ENCODE measurements at regions not wholly inside any gene's neighbourhood (a gene's known extent, or its start where the extent isn't known, plus 50 kb on each side); places are given as distances from the start of the nearest gene placed in this dataset.
"Not testable (repeated sequence)": the region's sequence is repeated elsewhere in the genome, so short reads cannot be mapped to it uniquely, and the experiment has no call there.

DNA sequence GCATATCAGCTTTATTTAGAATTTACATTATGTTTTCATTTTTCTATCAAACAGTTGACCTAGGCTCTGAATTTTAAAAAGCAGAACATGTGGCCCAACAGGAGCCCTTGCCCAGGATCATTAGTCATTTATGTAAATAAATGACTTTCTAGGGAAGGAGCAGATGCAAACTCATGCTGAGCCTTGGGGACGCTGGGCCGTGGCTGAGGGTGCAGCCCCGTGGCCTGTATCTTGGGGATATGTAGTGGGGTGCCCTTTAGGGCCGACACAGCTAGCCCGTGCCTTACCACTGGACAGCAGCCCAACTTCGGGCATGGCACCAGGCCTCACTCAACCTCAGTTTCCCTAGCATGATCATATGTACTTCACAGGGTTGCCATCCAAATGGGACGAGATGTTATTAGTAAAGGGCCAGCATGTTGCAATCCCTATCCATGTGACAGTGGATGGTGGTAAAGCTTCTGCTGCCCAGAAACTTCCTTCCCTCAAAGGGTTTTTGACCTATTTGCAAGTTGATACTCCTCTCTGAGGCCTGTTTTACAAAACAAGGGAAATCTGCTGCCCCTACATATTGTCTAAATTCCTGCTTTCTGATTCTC, 357.9 kb downstream of the ANAPC1 start:
- H2BK120ac ChIP-seq (ENCODE audit: low read depth, low read length); H3K18ac ChIP-seq (ENCODE audit: low read length); H3K4me1 ChIP-seq (ENCODE audit: control insufficient read depth in 2 of 2, insufficient read depth in 1 of 2, low read depth in 1 of 2, low read length in 2 of 2); H2AK5ac ChIP-seq (ENCODE audit: low read depth, low read length); H3K14ac ChIP-seq (ENCODE audit: low read length); H2BK12ac ChIP-seq (ENCODE audit: low read length); H3K27ac ChIP-seq (replicated peaks; ENCODE audit: low read length); H2BK15ac ChIP-seq (ENCODE audit: low read length); H3K23ac ChIP-seq (ENCODE audit: low read depth, low read length, poor library complexity); H3K4ac ChIP-seq (ENCODE audit: low read length); H3K4me3 ChIP-seq (ENCODE audit: low read length in 2 of 2); H3K9me3 ChIP-seq (replicated peaks in 1 of 2; ENCODE audit: control insufficient read depth in 2 of 2, insufficient read depth in 1 of 2, low read depth in 1 of 2, low read length in 2 of 2); H3K36me3 ChIP-seq (replicated peaks in 1 of 2; ENCODE audit: control insufficient read depth in 2 of 2, insufficient read depth in 2 of 2, low read length in 2 of 2); H3K27me3 ChIP-seq (ENCODE audit: control insufficient read depth in 3 of 3, insufficient read depth in 3 of 3, low read depth in 1 of 3, low read length in 3 of 3); H3K4me2 ChIP-seq (ENCODE audit: insufficient read depth, low read length, poor library complexity, severe bottlenecking); H2BK5ac ChIP-seq (ENCODE audit: low read length); H4K91ac ChIP-seq (ENCODE audit: low read depth, low read length, poor library complexity); H3K79me1 ChIP-seq (ENCODE audit: low read depth, low read length); H2AFZ ChIP-seq (ENCODE audit: low read length); DNase-seq (ENCODE audit: low spot score); H4K8ac ChIP-seq (ENCODE audit: low read depth, low read length); H3K9ac ChIP-seq (ENCODE audit: low read depth, low read length, poor library complexity): not testable (repeated sequence)
- WGBS, 2 donors (ENCODE audit: extremely low coverage in 2 of 2, insufficient read length in 2 of 2, insufficient replicate concordance in 1 of 2) = no CpG with 5 or more reads among the region's 7 CpGs

DNA sequence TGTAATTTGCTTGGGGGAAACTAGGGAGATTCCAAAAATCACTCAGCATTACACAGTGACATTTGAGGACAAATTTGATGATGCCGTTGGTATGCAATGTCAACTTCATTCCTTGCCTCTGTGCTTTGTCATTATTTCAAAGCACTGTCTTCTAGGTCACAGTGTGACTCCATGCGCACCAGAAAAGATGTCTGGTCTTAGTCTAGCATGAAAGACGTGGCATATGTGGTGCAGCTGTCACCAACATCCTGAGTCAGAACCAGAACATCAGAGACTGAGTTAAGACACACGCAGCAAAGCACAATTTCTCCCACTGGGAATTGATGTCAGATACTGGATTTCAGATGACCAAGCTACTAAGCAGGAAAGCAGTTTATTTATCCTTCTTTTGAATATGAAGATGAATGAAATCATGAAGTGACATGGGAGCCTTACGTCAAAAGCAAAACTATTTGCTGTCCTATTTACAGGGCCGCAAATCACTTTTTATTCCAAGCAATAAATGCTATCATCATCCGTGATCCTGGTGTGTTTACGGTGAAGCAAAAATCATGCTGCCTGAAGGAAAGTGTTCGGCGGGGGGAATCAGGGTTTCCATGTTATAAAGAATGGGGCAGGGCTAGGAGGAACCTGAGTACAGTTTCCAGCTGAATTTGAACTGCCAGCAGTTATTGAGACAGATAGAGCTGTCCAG, 356.1 kb downstream of the ANAPC1 start:
- H2BK120ac ChIP-seq (ENCODE audit: low read depth, low read length); H3K4me2 ChIP-seq (ENCODE audit: insufficient read depth, low read length, poor library complexity, severe bottlenecking); H3K9me3 ChIP-seq (replicated peaks in 1 of 2; ENCODE audit: control insufficient read depth in 2 of 2, insufficient read depth in 1 of 2, low read depth in 1 of 2, low read length in 2 of 2); H4K91ac ChIP-seq (ENCODE audit: low read depth, low read length, poor library complexity); H3K23ac ChIP-seq (ENCODE audit: low read depth, low read length, poor library complexity); H3K14ac ChIP-seq (ENCODE audit: low read length); H3K18ac ChIP-seq (ENCODE audit: low read length); H3K9ac ChIP-seq (ENCODE audit: low read depth, low read length, poor library complexity); H3K27ac ChIP-seq (replicated peaks; ENCODE audit: low read length); H3K4me3 ChIP-seq (ENCODE audit: low read length in 2 of 2); H3K27me3 ChIP-seq (ENCODE audit: control insufficient read depth in 3 of 3, insufficient read depth in 3 of 3, low read depth in 1 of 3, low read length in 3 of 3); DNase-seq (ENCODE audit: low spot score); H2AFZ ChIP-seq (ENCODE audit: low read length); H2BK12ac ChIP-seq (ENCODE audit: low read length); H2BK5ac ChIP-seq (ENCODE audit: low read length); H4K8ac ChIP-seq (ENCODE audit: low read depth, low read length); H3K79me1 ChIP-seq (ENCODE audit: low read depth, low read length); H3K36me3 ChIP-seq (replicated peaks in 1 of 2; ENCODE audit: control insufficient read depth in 2 of 2, insufficient read depth in 2 of 2, low read length in 2 of 2); H3K4ac ChIP-seq (ENCODE audit: low read length); H3K4me1 ChIP-seq (ENCODE audit: control insufficient read depth in 2 of 2, insufficient read depth in 1 of 2, low read depth in 1 of 2, low read length in 2 of 2); H2AK5ac ChIP-seq (ENCODE audit: low read depth, low read length); H2BK15ac ChIP-seq (ENCODE audit: low read length): not testable (repeated sequence)
- no CpG with 5 or more reads among the region's 10 CpGs for WGBS, 2 donors (ENCODE audit: extremely low coverage in 2 of 2, insufficient read length in 2 of 2, insufficient replicate concordance in 1 of 2)

DNA sequence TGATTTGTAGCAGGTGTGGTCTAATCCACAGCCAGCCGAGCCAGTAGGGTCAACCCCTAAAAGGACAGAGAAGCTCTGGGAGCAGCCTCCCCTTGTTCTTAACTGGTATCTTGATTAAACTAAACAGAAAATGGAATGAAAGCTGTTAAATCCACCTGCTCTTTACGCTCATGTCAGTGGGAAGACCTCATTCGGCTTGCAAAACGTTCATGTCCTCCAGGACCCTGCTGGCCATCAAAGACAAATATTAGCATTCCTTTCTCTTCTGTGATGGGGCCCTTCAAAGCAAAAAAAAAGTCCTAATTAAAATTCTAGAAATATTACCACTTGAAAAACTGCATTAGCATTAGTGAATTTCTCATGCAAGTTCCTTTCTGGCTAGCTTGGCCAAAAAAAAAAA, 355.0 kb downstream of the ANAPC1 start:
- not testable (repeated sequence) for H3K36me3 ChIP-seq (replicated peaks in 1 of 2; ENCODE audit: control insufficient read depth in 2 of 2, insufficient read depth in 2 of 2, low read length in 2 of 2); H4K8ac ChIP-seq (ENCODE audit: low read depth, low read length); H4K91ac ChIP-seq (ENCODE audit: low read depth, low read length, poor library complexity); H3K4me1 ChIP-seq (ENCODE audit: control insufficient read depth in 2 of 2, insufficient read depth in 1 of 2, low read depth in 1 of 2, low read length in 2 of 2); H2BK5ac ChIP-seq (ENCODE audit: low read length); H3K14ac ChIP-seq (ENCODE audit: low read length); H3K18ac ChIP-seq (ENCODE audit: low read length); H3K27me3 ChIP-seq (ENCODE audit: control insufficient read depth in 3 of 3, insufficient read depth in 3 of 3, low read depth in 1 of 3, low read length in 3 of 3); H3K27ac ChIP-seq (replicated peaks; ENCODE audit: low read length); H2AFZ ChIP-seq (ENCODE audit: low read length); H3K79me1 ChIP-seq (ENCODE audit: low read depth, low read length); DNase-seq (ENCODE audit: low spot score); H2BK12ac ChIP-seq (ENCODE audit: low read length); H2BK120ac ChIP-seq (ENCODE audit: low read depth, low read length); H3K9me3 ChIP-seq (replicated peaks in 1 of 2; ENCODE audit: control insufficient read depth in 2 of 2, insufficient read depth in 1 of 2, low read depth in 1 of 2, low read length in 2 of 2); H3K4me3 ChIP-seq (ENCODE audit: low read length in 2 of 2); H2BK15ac ChIP-seq (ENCODE audit: low read length); H3K4ac ChIP-seq (ENCODE audit: low read length); H3K4me2 ChIP-seq (ENCODE audit: insufficient read depth, low read length, poor library complexity, severe bottlenecking); H2AK5ac ChIP-seq (ENCODE audit: low read depth, low read length); H3K9ac ChIP-seq (ENCODE audit: low read depth, low read length, poor library complexity); H3K23ac ChIP-seq (ENCODE audit: low read depth, low read length, poor library complexity)
- no CpG with 5 or more reads among the region's 4 CpGs for WGBS, 2 donors (ENCODE audit: extremely low coverage in 2 of 2, insufficient read length in 2 of 2, insufficient replicate concordance in 1 of 2)

DNA sequence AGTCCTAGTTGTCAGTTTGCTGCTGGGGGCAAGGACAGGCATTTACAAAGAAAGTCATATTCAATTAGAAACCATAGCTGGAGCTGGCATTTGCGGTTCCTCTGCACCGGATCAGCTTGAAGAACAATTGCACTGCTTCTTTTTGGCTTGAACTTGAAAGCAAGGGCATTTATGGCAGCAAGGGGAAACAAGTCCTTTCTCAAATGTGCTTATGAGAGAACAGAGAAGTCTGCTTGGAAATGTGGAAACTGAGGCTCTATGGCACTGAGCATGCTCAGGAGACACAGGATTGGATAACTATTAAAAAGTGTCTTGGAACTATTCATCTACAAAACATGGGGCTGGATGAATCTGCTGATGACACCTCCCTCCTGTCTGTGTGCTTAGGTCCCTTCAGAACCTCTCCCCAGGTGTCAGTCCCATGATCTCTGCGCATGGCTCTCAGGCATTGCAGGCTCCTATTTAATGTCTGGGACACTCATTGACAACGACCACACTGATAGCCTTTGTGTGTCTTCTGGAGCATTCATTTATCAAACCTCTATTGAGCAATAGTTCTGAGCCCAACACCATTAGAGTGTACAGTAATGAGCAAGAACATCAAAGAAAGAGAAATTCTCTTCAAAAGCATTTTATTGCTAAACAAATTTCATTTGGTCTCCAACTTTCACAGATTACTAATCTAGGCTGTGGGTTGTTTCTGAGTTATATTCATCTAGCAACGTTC, 353.6 kb downstream of the ANAPC1 start:
- no CpG with 5 or more reads among the region's 5 CpGs for WGBS, 2 donors (ENCODE audit: extremely low coverage in 2 of 2, insufficient read length in 2 of 2, insufficient replicate concordance in 1 of 2)
- H3K4me1 ChIP-seq (ENCODE audit: control insufficient read depth in 2 of 2, insufficient read depth in 1 of 2, low read depth in 1 of 2, low read length in 2 of 2); H3K4me3 ChIP-seq (ENCODE audit: low read length in 2 of 2); H3K4me2 ChIP-seq (ENCODE audit: insufficient read depth, low read length, poor library complexity, severe bottlenecking); H3K4ac ChIP-seq (ENCODE audit: low read length); H2BK120ac ChIP-seq (ENCODE audit: low read depth, low read length); H3K9ac ChIP-seq (ENCODE audit: low read depth, low read length, poor library complexity); H3K18ac ChIP-seq (ENCODE audit: low read length); H3K9me3 ChIP-seq (replicated peaks in 1 of 2; ENCODE audit: control insufficient read depth in 2 of 2, insufficient read depth in 1 of 2, low read depth in 1 of 2, low read length in 2 of 2); H2AFZ ChIP-seq (ENCODE audit: low read length); H3K23ac ChIP-seq (ENCODE audit: low read depth, low read length, poor library complexity); H4K91ac ChIP-seq (ENCODE audit: low read depth, low read length, poor library complexity); H4K8ac ChIP-seq (ENCODE audit: low read depth, low read length); H3K36me3 ChIP-seq (replicated peaks in 1 of 2; ENCODE audit: control insufficient read depth in 2 of 2, insufficient read depth in 2 of 2, low read length in 2 of 2); H2AK5ac ChIP-seq (ENCODE audit: low read depth, low read length); H3K27ac ChIP-seq (replicated peaks; ENCODE audit: low read length); H3K14ac ChIP-seq (ENCODE audit: low read length); H3K79me1 ChIP-seq (ENCODE audit: low read depth, low read length); H2BK12ac ChIP-seq (ENCODE audit: low read length); H2BK5ac ChIP-seq (ENCODE audit: low read length); DNase-seq (ENCODE audit: low spot score); H2BK15ac ChIP-seq (ENCODE audit: low read length); H3K27me3 ChIP-seq (ENCODE audit: control insufficient read depth in 3 of 3, insufficient read depth in 3 of 3, low read depth in 1 of 3, low read length in 3 of 3): not testable (repeated sequence)

Data from neuronal stem cell (in vitro differentiated cells).